ENCODE measurements at regions not wholly inside any gene's neighbourhood (a gene's known extent, or its start where the extent isn't known, plus 50 kb on each side); places are given as distances from the start of the nearest gene placed in this dataset.
"Not testable (repeated sequence)": the region's sequence is repeated elsewhere in the genome, so short reads cannot be mapped to it uniquely, and the experiment has no call there.

DNA sequence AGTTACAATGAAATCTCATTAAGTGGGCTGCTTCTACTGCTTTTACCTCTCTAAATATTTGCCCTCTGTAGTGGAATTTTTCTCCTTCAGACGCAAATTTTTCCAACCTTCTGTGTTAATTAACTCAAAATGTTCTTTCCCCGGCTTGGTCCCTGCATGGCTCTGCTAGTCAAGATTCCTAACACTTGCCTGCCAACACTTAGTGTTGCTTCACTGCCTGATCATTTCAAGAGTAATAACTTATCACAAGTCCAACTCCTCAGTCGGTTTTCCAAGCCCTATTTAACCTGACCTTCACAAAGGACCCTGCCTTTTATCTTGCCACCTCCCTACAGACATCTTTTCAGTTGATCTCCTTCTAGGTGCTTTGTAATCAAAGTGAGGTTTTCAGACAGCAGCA, 142.7 kb downstream of the HRH4 start:
- TF ChIP-seq, protein P1, sequence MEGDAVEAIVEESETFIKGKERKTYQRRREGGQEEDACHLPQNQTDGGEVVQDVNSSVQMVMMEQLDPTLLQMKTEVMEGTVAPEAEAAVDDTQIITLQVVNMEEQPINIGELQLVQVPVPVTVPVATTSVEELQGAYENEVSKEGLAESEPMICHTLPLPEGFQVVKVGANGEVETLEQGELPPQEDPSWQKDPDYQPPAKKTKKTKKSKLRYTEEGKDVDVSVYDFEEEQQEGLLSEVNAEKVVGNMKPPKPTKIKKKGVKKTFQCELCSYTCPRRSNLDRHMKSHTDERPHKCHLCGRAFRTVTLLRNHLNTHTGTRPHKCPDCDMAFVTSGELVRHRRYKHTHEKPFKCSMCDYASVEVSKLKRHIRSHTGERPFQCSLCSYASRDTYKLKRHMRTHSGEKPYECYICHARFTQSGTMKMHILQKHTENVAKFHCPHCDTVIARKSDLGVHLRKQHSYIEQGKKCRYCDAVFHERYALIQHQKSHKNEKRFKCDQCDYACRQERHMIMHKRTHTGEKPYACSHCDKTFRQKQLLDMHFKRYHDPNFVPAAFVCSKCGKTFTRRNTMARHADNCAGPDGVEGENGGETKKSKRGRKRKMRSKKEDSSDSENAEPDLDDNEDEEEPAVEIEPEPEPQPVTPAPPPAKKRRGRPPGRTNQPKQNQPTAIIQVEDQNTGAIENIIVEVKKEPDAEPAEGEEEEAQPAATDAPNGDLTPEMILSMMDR (IDR thresholded peaks at IDR 0.05; ENCODE audit: extremely low read depth, insufficient read depth, missing control alignments): no peak
- DNase-seq (ENCODE audit: low spot score): no peak
- in situ Hi-C loops (cut with MboI; ENCODE audit: low pct_unique_long_range_greater_than_20kb, low sequenced_read_pairs, unreplicated experiment): no loop called here

DNA sequence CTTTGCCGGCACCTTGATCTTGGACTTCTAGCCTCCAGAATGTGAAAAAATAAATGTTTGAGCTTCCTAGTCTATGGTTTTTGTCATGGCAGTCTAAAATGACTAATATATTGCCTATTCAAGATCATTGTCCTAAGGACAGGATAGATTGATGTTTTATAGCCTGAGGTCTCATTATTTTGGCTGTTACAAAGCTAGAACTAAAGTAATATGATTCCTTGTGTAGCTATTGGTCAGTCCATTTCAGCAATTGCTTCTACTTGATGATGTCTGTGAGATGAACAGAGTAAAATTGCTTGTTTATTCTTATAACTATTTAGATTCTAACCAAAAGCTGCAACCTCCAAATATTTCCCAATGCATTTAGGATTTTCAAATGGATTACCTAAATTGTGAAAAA, 145.0 kb downstream of the HRH4 start:
- TF ChIP-seq, protein P1 (IDR thresholded peaks at IDR 0.05; ENCODE audit: extremely low read depth, insufficient read depth, missing control alignments): no peak
- in situ Hi-C loops (cut with MboI; ENCODE audit: low pct_unique_long_range_greater_than_20kb, low sequenced_read_pairs, unreplicated experiment): no loop called here
- no peak for DNase-seq (ENCODE audit: low spot score)

DNA sequence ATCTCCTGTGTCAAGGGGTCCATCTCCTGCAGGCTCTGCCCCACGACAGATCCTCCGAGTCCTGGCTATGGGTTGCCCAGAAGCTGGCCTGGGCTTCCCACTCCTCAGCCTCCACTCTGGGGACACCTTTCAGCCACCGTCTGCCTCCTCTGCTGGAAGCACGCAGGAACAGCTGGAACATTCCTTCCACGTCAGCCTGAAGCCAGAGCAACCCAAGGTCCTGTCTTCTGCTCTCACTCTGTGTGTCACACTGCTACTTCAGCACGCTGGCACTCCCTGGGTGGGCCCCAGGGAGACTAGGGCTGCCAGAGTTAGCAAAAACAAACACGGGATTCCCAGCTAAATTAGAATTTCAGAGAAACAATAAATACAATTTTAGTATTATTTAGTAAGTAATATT, 148.8 kb downstream of the HRH4 start:
- DNase-seq (ENCODE audit: low spot score): no peak
- TF ChIP-seq, protein P1 (IDR thresholded peaks at IDR 0.05; ENCODE audit: extremely low read depth, insufficient read depth, missing control alignments): no peak
- in situ Hi-C loops (cut with MboI; ENCODE audit: low pct_unique_long_range_greater_than_20kb, low sequenced_read_pairs, unreplicated experiment): no loop called here

DNA sequence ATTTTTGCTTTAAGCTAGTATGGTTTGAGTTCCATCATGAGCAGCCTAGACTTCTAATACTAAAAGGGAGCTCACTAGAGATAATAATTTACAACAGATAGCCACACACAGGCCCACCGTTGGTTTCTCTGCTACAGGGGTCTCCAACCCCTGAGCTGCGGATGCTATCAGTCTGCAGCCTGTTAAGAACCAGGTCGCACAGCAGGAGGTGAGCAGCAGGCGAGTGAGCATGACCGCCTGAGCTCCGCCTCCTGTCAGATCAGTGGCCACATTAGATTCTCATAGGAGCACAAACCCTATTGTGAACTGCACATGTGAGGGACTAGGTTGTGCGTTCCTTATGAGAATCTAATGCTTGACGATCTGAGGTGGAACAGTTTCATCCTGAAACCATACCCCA, 150.6 kb downstream of the HRH4 start:
- TF ChIP-seq, protein P1 (IDR thresholded peaks at IDR 0.05; ENCODE audit: extremely low read depth, insufficient read depth, missing control alignments): no peak
- in situ Hi-C loops (cut with MboI; ENCODE audit: low pct_unique_long_range_greater_than_20kb, low sequenced_read_pairs, unreplicated experiment): no loop called here
- no peak for DNase-seq (ENCODE audit: low spot score)

DNA sequence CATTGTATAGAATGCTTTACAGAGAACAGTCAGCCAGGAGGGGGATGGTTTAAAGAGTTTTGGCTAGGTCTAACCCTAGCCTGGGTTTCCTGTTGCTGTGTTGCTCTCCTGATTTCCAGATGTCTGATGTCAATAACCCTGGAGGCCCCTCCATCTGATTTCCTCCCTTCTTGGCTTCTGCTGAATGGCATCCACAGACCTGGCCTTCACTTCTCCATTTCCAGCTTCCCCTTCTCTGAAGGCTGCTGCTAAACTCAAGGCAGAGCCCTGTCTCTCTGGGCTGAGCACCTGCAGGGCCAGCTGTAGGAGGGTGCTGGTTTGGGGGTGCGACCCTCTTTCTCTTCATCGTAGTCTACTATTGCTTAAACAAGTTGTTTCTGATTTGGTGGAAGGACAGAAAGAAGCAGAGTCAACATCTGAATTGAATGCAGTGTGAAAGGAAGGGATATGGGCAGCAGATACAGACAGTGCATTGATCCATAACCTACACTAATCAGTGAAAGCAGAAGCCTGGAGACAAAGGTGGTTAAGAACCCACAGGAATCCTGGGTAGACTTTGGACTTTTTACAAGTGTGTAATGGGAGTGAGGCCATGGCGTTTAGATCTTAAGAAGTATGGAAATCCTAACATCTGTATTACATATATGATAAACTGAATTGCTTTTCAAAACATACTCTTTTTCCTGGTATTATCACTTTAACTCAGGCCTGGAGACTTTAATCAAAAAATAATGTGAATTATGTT, 153.6 kb downstream of the HRH4 start:
- TF ChIP-seq, protein P1 (IDR thresholded peaks at IDR 0.05; ENCODE audit: extremely low read depth, insufficient read depth, missing control alignments): no peak
- DNase-seq (ENCODE audit: low spot score): no peak
- in situ Hi-C loops (cut with MboI; ENCODE audit: low pct_unique_long_range_greater_than_20kb, low sequenced_read_pairs, unreplicated experiment): no loop called here

DNA sequence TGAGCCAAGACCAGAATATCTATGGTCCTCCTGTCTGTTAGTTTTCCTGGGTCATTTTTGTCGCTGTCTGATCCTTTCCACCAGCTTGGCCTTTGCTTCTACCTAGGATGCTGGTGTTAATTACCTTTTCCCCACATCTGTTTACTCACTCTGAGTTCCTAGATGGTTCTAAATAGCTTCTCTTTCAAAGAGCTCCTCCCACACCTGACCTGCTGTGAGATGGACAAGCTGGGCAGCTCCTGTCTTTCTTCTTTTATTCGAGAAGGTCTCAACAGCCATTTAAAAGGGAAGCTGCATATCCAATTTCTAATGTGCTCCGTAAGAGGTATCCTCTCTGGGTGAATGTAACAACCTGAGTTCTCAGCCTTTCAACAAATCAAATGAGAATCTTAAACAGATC, 156.2 kb downstream of the HRH4 start:
- TF ChIP-seq, protein P1 (IDR thresholded peaks at IDR 0.05; ENCODE audit: extremely low read depth, insufficient read depth, missing control alignments): no peak
- DNase-seq (ENCODE audit: low spot score): no peak

DNA sequence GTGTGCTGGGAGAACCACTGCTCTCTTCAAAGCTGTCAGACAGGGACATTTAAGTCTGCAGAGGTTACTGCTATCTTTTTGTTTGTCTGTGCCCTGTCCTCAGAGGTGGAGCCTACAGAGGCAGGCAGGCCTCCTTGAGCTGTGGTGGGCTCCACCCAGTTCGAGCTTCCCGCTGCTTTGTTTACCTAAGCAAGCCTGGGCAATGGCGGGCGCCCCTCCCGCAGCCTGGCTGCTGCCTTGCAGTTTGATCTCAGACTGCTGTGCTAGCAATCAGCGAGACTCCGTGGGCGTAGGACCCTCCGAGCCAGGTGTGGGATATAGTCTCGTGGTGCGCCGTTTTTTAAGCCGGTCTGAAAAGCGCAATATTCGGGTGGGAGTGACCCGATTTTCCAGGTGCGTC, 164.0 kb downstream of the HRH4 start:
- DNase-seq (ENCODE audit: low spot score); in situ Hi-C loops (cut with MboI; ENCODE audit: low pct_unique_long_range_greater_than_20kb, low sequenced_read_pairs, unreplicated experiment): not testable (repeated sequence)

More for the DNA sequence above, 156.2 kb downstream of the HRH4 start:
- in situ Hi-C loops (cut with MboI; ENCODE audit: low pct_unique_long_range_greater_than_20kb, low sequenced_read_pairs, unreplicated experiment): no loop called here
